Neural progenitor cell (in vitro differentiated cells): ENCODE measurements at regions not wholly inside any gene's neighbourhood (a gene's known extent, or its start where the extent isn't known, plus 50 kb on each side); places are given as distances from the start of the nearest gene placed in this dataset.

ENCODE experiments used
- EZH2 ChIP-seq: fragments of 200-600 bp; sonication (generic); IDR thresholded peaks from 2 replicates; pipeline ENCODE4 v1.6.1; 2017; ENCODE audit warnings: antibody characterized with exemption, mild to moderate bottlenecking, moderate library complexity
- TF ChIP-seq, protein P1 (sequence below): fragments of 200-600 bp; sonication (generic); IDR thresholded peaks from 2 replicates; pipeline ENCODE4 v1.5.1; 2017; ENCODE audit warnings: antibody characterized with exemption, mild to moderate bottlenecking

DNA sequence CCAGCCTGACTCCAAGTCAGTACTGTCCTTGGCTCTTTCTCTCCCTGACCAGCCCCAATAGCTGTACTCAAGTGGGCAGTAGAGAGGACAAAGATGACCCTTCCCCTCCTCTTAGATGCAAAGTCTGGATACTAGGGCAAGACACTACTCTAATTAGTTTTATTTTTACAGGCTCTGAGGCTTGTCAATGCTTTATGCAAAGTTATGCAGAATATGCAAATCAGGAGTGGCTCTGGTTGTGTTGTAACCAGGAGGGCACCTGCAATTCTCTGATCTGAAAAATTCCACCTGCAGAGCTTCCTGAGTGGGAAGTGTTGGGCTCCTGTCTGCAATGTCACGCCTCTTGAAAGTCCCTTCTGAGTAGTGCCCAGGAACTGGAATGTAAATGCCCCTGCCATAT, 201.5 kb downstream of the RGS3 start:
- TF ChIP-seq EZH2, result no peak
- TF ChIP-seq, protein P1, sequence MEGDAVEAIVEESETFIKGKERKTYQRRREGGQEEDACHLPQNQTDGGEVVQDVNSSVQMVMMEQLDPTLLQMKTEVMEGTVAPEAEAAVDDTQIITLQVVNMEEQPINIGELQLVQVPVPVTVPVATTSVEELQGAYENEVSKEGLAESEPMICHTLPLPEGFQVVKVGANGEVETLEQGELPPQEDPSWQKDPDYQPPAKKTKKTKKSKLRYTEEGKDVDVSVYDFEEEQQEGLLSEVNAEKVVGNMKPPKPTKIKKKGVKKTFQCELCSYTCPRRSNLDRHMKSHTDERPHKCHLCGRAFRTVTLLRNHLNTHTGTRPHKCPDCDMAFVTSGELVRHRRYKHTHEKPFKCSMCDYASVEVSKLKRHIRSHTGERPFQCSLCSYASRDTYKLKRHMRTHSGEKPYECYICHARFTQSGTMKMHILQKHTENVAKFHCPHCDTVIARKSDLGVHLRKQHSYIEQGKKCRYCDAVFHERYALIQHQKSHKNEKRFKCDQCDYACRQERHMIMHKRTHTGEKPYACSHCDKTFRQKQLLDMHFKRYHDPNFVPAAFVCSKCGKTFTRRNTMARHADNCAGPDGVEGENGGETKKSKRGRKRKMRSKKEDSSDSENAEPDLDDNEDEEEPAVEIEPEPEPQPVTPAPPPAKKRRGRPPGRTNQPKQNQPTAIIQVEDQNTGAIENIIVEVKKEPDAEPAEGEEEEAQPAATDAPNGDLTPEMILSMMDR, result no peak
